ENCODE measurements at regions not wholly inside any gene's neighbourhood (a gene's known extent, or its start where the extent isn't known, plus 50 kb on each side); places are given as distances from the start of the nearest gene placed in this dataset.

DNA sequence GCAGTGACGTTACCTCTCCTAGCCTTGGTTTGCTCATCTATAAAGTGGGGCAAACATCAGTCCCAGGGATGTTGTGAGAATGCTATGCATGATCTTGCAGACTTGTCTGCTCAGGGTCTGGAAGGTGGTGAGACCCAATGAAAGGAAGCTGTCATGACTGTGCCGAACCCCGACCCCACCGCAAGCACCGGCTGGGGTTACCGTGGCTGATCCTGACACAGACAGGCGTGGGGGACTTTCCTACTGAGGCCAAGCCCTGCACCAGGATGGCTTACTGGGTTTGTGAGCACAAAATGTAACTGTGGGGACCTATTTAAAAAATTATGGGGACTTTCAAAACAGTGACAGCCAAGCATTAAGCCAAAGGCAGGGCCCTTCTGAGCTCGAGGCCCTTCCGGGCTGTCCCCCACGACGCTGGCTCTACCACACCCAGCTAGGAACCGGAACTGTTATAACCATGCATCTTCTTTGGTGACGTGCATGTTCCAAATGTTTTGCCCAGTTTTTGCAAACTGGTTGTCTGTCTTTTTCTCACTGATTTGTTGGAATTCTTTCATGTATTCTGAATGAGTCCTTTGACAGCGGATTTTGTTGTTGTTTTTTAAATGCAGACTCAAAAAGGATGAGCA lies 76.6 kb upstream of the PMEPA1 start:
- POLR2A ChIA-PET (ENCODE audit: low non-redundant PET): no interaction called here
- H3K27ac ChIP-seq (ENCODE audit: low read depth, low read length, poor library complexity, severe bottlenecking): no peak overlapping the region
- TF ChIP-seq, protein P1, sequence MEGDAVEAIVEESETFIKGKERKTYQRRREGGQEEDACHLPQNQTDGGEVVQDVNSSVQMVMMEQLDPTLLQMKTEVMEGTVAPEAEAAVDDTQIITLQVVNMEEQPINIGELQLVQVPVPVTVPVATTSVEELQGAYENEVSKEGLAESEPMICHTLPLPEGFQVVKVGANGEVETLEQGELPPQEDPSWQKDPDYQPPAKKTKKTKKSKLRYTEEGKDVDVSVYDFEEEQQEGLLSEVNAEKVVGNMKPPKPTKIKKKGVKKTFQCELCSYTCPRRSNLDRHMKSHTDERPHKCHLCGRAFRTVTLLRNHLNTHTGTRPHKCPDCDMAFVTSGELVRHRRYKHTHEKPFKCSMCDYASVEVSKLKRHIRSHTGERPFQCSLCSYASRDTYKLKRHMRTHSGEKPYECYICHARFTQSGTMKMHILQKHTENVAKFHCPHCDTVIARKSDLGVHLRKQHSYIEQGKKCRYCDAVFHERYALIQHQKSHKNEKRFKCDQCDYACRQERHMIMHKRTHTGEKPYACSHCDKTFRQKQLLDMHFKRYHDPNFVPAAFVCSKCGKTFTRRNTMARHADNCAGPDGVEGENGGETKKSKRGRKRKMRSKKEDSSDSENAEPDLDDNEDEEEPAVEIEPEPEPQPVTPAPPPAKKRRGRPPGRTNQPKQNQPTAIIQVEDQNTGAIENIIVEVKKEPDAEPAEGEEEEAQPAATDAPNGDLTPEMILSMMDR (conservative IDR thresholded peaks at IDR 0.05; ENCODE audit: low read depth, low read length): no peak
- no peak for TF ChIP-seq EZH2 (IDR thresholded peaks at IDR 0.05; ENCODE audit: borderline replicate concordance, low read depth, low read length, poor library complexity, severe bottlenecking)
- H3K27me3 ChIP-seq (replicated peaks; ENCODE audit: insufficient read depth, low read depth, low read length, poor library complexity): no peaks in the 10 kb centered on the region
- intact Hi-C loops (cut with micrococcal nuclease; ENCODE audit: unreplicated experiment): no loop called here
- H3K36me3 ChIP-seq (ENCODE audit: insufficient read depth, low read length, poor library complexity, severe bottlenecking): no peaks in the 10 kb centered on the region
- no peak overlapping the region for H3K4me3 ChIP-seq (ENCODE audit: low read depth, low read length, poor library complexity, severe bottlenecking)
- H3K4me1 ChIP-seq (ENCODE audit: insufficient read depth, low read length, poor library complexity, severe bottlenecking): no peaks in the 10 kb centered on the region
- H3K9me3 ChIP-seq (ENCODE audit: low read depth, low read length, poor library complexity, severe bottlenecking): no peaks in the 10 kb centered on the region
- CTCF ChIA-PET: no interaction called here
- BruUV-seq (replicated peaks): no TSS peak
- DNase-seq (ENCODE audit: low spot score): no peak

DNA sequence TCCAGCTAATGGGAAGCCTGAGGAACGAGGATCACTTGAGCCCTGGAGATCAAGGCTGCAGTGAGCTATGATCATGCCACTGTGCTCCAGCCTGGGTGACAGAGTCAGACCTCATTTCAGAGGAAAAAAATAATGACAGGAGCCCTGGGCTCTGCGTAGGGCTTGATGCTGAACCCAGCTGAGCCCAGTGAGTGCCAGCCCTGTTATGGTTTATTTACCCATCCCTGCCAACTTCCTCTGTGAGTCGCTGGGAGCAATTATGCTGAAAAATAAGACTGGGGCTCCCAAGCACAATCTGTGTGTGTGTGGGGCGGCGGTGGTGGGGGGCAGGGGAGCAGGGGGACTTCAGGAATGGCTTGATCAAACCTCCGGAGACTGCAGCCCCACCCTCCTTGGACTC lies 75.9 kb upstream of the PMEPA1 start:
- Histone ChIP-seq H3K9me3 (ENCODE audit: low read depth, low read length, poor library complexity, severe bottlenecking) (no peaks in the 10 kb centered on the region), H3K4me3 (ENCODE audit: low read depth, low read length, poor library complexity, severe bottlenecking) (no peak overlapping the region), H3K27me3 (replicated peaks; ENCODE audit: insufficient read depth, low read depth, low read length, poor library complexity) (no peaks in the 10 kb centered on the region), H3K27ac (ENCODE audit: low read depth, low read length, poor library complexity, severe bottlenecking) (no peak overlapping the region), H3K4me1 (ENCODE audit: insufficient read depth, low read length, poor library complexity, severe bottlenecking) (no peaks in the 10 kb centered on the region), H3K36me3 (ENCODE audit: insufficient read depth, low read length, poor library complexity, severe bottlenecking) (no peaks in the 10 kb centered on the region)
- TF ChIP-seq EZH2 (IDR thresholded peaks at IDR 0.05; ENCODE audit: borderline replicate concordance, low read depth, low read length, poor library complexity, severe bottlenecking): no peak
- TF ChIP-seq, protein P1 (conservative IDR thresholded peaks at IDR 0.05; ENCODE audit: low read depth, low read length): no peak
- intact Hi-C loops (cut with micrococcal nuclease; ENCODE audit: unreplicated experiment): no loop called here
- ChIA-PET POLR2A (ENCODE audit: low non-redundant PET) (interaction anchor here (0.6 kb wide), 1 partner anchor 1043 kb away, joined by 4 read pairs; no protein-coding TSS in a partner anchor), CTCF (no interaction called here)
- BruUV-seq (replicated peaks): no TSS peak
- DNase-seq (ENCODE audit: low spot score): no peak

DNA sequence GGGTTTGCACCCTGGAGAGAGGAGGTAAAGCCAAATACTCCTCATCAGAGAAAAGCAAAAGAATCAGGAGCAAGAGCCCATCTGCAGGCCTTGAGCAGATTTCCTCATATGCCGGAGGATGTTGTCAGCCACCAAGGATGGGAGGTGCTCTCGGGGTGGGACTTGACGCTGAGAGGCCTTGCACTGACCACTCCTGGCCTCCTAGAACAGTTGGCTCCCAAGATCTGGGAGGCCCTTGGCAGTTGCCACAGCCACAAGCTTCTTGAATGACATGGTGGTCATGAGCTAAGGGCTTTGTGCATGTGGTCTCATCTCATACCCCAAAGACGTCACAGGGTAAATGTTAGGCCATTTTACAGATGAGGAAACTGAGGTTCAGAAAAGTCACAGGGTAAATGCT lies 75.2 kb upstream of the PMEPA1 start:
- Histone ChIP-seq H3K27ac (ENCODE audit: low read depth, low read length, poor library complexity, severe bottlenecking) (no peak overlapping the region), H3K4me3 (ENCODE audit: low read depth, low read length, poor library complexity, severe bottlenecking) (no peak overlapping the region), H3K27me3 (replicated peaks; ENCODE audit: insufficient read depth, low read depth, low read length, poor library complexity) (no peaks in the 10 kb centered on the region), H3K36me3 (ENCODE audit: insufficient read depth, low read length, poor library complexity, severe bottlenecking) (no peaks in the 10 kb centered on the region), H3K4me1 (ENCODE audit: insufficient read depth, low read length, poor library complexity, severe bottlenecking) (no peaks in the 10 kb centered on the region), H3K9me3 (ENCODE audit: low read depth, low read length, poor library complexity, severe bottlenecking) (no peaks in the 10 kb centered on the region)
- intact Hi-C loops (cut with micrococcal nuclease; ENCODE audit: unreplicated experiment): no loop called here
- DNase-seq (ENCODE audit: low spot score): no peak
- POLR2A ChIA-PET (ENCODE audit: low non-redundant PET): no interaction called here
- CTCF ChIA-PET: no interaction called here
- TF ChIP-seq EZH2 (IDR thresholded peaks at IDR 0.05; ENCODE audit: borderline replicate concordance, low read depth, low read length, poor library complexity, severe bottlenecking): no peak
- TF ChIP-seq, protein P1 (conservative IDR thresholded peaks at IDR 0.05; ENCODE audit: low read depth, low read length): no peak
- no TSS peak for BruUV-seq (replicated peaks)
